Tibial artery (tissue), 4 donors: ENCODE measurements at regions not wholly inside any gene's neighbourhood (a gene's known extent, or its start where the extent isn't known, plus 50 kb on each side); places are given as distances from the start of the nearest gene placed in this dataset.

Experiments
- DNase-seq, 2 donors: peaks; one replicate each; pipeline ENCODE4 v3.0.0-alpha.2; 2019
- H3K27ac ChIP-seq, 2 donors: fragments of 200-600 bp; sonication (generic) in 1 of 2; 1 replicate in 1 of 2; 2 replicates in 1 of 2; pipeline ENCODE4 v1.5.1; 2018 to 2019; ENCODE audit warnings: mild to moderate bottlenecking in 1 of 2
- H3K27me3 ChIP-seq, 2 donors: fragments of 200-600 bp; sonication (generic) in 1 of 2; one replicate each; pipeline versions ENCODE4 v1.5.1 to v1.6.0; 2016 to 2019
- H3K36me3 ChIP-seq, 3 donors: fragments of 200-600 bp; sonication (generic) in 2 of 3; one replicate each; pipeline ENCODE4 v1.5.1; 2016 to 2019; ENCODE audit warnings: mild to moderate bottlenecking in 2 of 3
- H3K4me1 ChIP-seq, 4 donors: fragments of 200-600 bp; sonication (generic) in 2 of 4; 1 replicate in 3 of 4; 2 replicates in 1 of 4; pipeline ENCODE4 v1.5.1; 2016 to 2019
- H3K4me3 ChIP-seq, 2 donors: fragments of 200-600 bp; sonication (generic) in 1 of 2; 1 replicate in 1 of 2; 2 replicates in 1 of 2; pipeline ENCODE4 v1.5.1; 2018 to 2019; ENCODE audit warnings: mild to moderate bottlenecking in 2 of 2
- H3K9me3 ChIP-seq, 3 donors: fragments of 200-600 bp; sonication (generic) in 1 of 3; one replicate each; pipeline ENCODE4 v1.5.1; 2016 to 2019
- CTCF ChIP-seq, 2 experiments: fragments of 200-600 bp in 1 of 2; fragments of 450-650 bp in 1 of 2; IDR thresholded peaks; one replicate each; pipeline ENCODE4 v1.5.1; 2017 to 2019; ENCODE audit warnings: antibody characterized with exemption in 2 of 2, mild to moderate bottlenecking in 1 of 2, moderate library complexity in 1 of 2
- intact Hi-C: fragments of 100-400 bp; cut with DNase I; formaldehyde crosslinking; loops from one replicate; pipeline ENCODE4 v1.15.0; 2023; ENCODE audit warnings: low total_unique reads

- intact Hi-C loops: no loop called here
- no peak for TF ChIP-seq CTCF (IDR thresholded peaks at IDR 0.05)
- Histone ChIP-seq H3K36me3 (no peaks in the 10 kb centered on the region), H3K27me3 (no peaks in the 10 kb centered on the region), H3K4me1 (no peaks in the 10 kb centered on the region), H3K9me3 (peaks cover 0 to 6% (median 0%) of the 10 kb centered on the region in 3 donors), H3K4me3 (no peak overlapping the region), H3K27ac (no peak overlapping the region)
- DNase-seq: no peak
Observed at GRCh38 chr2:6082625-6083018, 390.4 kb downstream of the SOX11 start.

GRCh38 chr2:6083136-6083535 is 391.0 kb downstream of the SOX11 start:
- Histone ChIP-seq H3K36me3 (no peaks in the 10 kb centered on the region), H3K27ac (no peak overlapping the region), H3K4me3 (no peak overlapping the region), H3K9me3 (peaks cover 0 to 6% (median 0%) of the 10 kb centered on the region in 3 donors), H3K27me3 (no peaks in the 10 kb centered on the region), H3K4me1 (no peaks in the 10 kb centered on the region)
- TF ChIP-seq CTCF (IDR thresholded peaks at IDR 0.05): no peak
- no peak for DNase-seq
- intact Hi-C loops: no loop called here

GRCh38 chr2:6089474-6089873 is 397.3 kb downstream of the SOX11 start:
- H3K27ac ChIP-seq: no peak overlapping the region
- peaks cover 0 to 6% (median 0%) of the 10 kb centered on the region in 3 donors for H3K9me3 ChIP-seq
- no peaks in the 10 kb centered on the region for H3K27me3 ChIP-seq
- H3K4me3 ChIP-seq: no peak overlapping the region
- TF ChIP-seq CTCF (IDR thresholded peaks at IDR 0.05): no peak
- no peaks in the 10 kb centered on the region for H3K4me1 ChIP-seq
- intact Hi-C loops: no loop called here
- DNase-seq: no peak
- no peaks in the 10 kb centered on the region for H3K36me3 ChIP-seq

- intact Hi-C loops: no loop called here
- no peak for TF ChIP-seq CTCF (IDR thresholded peaks at IDR 0.05)
Observed at GRCh38 chr2:6103372-6103771, 411.2 kb downstream of the SOX11 start.

GRCh38 chr2:6103949-6104348 is 411.8 kb downstream of the SOX11 start:
- Histone ChIP-seq H3K9me3 (no peaks in the 10 kb centered on the region), H3K27ac (no peak overlapping the region), H3K4me1 (no peaks in the 10 kb centered on the region), H3K27me3 (no peaks in the 10 kb centered on the region), H3K4me3 (no peak overlapping the region), H3K36me3 (no peaks in the 10 kb centered on the region)
- intact Hi-C loops: no loop called here
- TF ChIP-seq CTCF (IDR thresholded peaks at IDR 0.05): no peak
- no peak for DNase-seq

More at GRCh38 chr2:6103372-6103771, 411.2 kb downstream of the SOX11 start:
- no peak overlapping the region for H3K4me3 ChIP-seq
- H3K9me3 ChIP-seq: no peaks in the 10 kb centered on the region
- H3K4me1 ChIP-seq: no peaks in the 10 kb centered on the region
- H3K36me3 ChIP-seq: no peaks in the 10 kb centered on the region
- H3K27me3 ChIP-seq: no peaks in the 10 kb centered on the region
- no peak for DNase-seq
- H3K27ac ChIP-seq: no peak overlapping the region

GRCh38 chr2:6107290-6107689 is 415.1 kb downstream of the SOX11 start:
- intact Hi-C loops: no loop called here
- DNase-seq: no peak
- H3K36me3 ChIP-seq: no peaks in the 10 kb centered on the region

More at GRCh38 chr2:6107290-6107689, 415.1 kb downstream of the SOX11 start:
- Histone ChIP-seq H3K27me3 (no peaks in the 10 kb centered on the region), H3K4me1 (no peaks in the 10 kb centered on the region), H3K9me3 (no peaks in the 10 kb centered on the region), H3K4me3 (no peak overlapping the region), H3K27ac (no peak overlapping the region)
- no peak for TF ChIP-seq CTCF (IDR thresholded peaks at IDR 0.05)
